ENCODE measurements at regions not wholly inside any gene's neighbourhood (a gene's known extent, or its start where the extent isn't known, plus 50 kb on each side); places are given as distances from the start of the nearest gene placed in this dataset.

- Mint-ChIP-seq H3K4me3 (no peak overlapping the region), H3K36me3 (peaks cover 2% of the 10 kb centered on the region; the same call in 1 of the 2 replicates), H3K27me3 (ENCODE audit: low read depth) (peaks cover 3% of the 10 kb centered on the region; the same call in 1 of the 2 replicates), H3K4me1 (peaks cover 6% of the 10 kb centered on the region; the same call in 1 of the 2 replicates), H3K9me3 (peaks cover 3% of the 10 kb centered on the region), H3K27ac (no peak overlapping the region)
- no peak for TF ChIP-seq IRF2 (CRISPR knock-in tag; IDR thresholded peaks at IDR 0.05; ENCODE audit: borderline replicate concordance, low read depth)
- TF ChIP-seq, protein P1, sequence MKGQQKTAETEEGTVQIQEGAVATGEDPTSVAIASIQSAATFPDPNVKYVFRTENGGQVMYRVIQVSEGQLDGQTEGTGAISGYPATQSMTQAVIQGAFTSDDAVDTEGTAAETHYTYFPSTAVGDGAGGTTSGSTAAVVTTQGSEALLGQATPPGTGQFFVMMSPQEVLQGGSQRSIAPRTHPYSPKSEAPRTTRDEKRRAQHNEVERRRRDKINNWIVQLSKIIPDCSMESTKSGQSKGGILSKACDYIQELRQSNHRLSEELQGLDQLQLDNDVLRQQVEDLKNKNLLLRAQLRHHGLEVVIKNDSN (CRISPR knock-in tag; IDR thresholded peaks at IDR 0.05), result no peak
- TF ChIP-seq ATF1 (CRISPR knock-in tag; IDR thresholded peaks at IDR 0.05), result no peak
- no peak for TF ChIP-seq FOXJ3 (CRISPR knock-in tag; IDR thresholded peaks at IDR 0.05; ENCODE audit: borderline replicate concordance)
- TF ChIP-seq, protein P2, sequence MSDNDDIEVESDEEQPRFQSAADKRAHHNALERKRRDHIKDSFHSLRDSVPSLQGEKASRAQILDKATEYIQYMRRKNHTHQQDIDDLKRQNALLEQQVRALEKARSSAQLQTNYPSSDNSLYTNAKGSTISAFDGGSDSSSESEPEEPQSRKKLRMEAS (CRISPR knock-in tag; IDR thresholded peaks at IDR 0.05), result no peak
- no peak for TF ChIP-seq TEAD4 (CRISPR knock-in tag; IDR thresholded peaks at IDR 0.05)
- no peak for TF ChIP-seq AR (CRISPR knock-in tag; IDR thresholded peaks at IDR 0.05)
- TF ChIP-seq ARID4B (CRISPR knock-in tag; IDR thresholded peaks at IDR 0.05; ENCODE audit: borderline replicate concordance), result no peak
- no peak for TF ChIP-seq ZNF232 (CRISPR knock-in tag; IDR thresholded peaks at IDR 0.05)
- TF ChIP-seq MLX (CRISPR knock-in tag; IDR thresholded peaks at IDR 0.05), result no peak
- TF ChIP-seq, protein P3, sequence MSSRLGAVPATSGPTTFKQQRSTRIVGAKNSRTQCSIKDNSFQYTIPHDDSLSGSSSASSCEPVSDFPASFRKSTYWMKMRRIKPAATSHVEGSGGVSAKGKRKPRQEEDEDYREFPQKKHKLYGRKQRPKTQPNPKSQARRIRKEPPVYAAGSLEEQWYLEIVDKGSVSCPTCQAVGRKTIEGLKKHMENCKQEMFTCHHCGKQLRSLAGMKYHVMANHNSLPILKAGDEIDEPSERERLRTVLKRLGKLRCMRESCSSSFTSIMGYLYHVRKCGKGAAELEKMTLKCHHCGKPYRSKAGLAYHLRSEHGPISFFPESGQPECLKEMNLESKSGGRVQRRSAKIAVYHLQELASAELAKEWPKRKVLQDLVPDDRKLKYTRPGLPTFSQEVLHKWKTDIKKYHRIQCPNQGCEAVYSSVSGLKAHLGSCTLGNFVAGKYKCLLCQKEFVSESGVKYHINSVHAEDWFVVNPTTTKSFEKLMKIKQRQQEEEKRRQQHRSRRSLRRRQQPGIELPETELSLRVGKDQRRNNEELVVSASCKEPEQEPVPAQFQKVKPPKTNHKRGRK (CRISPR knock-in tag; IDR thresholded peaks at IDR 0.05; ENCODE audit: borderline replicate concordance), result no peak
- TF ChIP-seq ELF4 (CRISPR knock-in tag; IDR thresholded peaks at IDR 0.05; ENCODE audit: low read depth), result no peak
- no peak for TF ChIP-seq RORB (CRISPR knock-in tag; IDR thresholded peaks at IDR 0.05)
- no peak for TF ChIP-seq MXD4 (CRISPR knock-in tag; IDR thresholded peaks at IDR 0.05; ENCODE audit: borderline replicate concordance)
- no peak for TF ChIP-seq JUN (CRISPR knock-in tag; IDR thresholded peaks at IDR 0.05)
- no peak for TF ChIP-seq TEAD1 (CRISPR knock-in tag; IDR thresholded peaks at IDR 0.05)
- TF ChIP-seq EMX1 (CRISPR knock-in tag; IDR thresholded peaks at IDR 0.05), result no peak
- no peak for TF ChIP-seq CREM (CRISPR knock-in tag; IDR thresholded peaks at IDR 0.05)
- TF ChIP-seq, protein P4, sequence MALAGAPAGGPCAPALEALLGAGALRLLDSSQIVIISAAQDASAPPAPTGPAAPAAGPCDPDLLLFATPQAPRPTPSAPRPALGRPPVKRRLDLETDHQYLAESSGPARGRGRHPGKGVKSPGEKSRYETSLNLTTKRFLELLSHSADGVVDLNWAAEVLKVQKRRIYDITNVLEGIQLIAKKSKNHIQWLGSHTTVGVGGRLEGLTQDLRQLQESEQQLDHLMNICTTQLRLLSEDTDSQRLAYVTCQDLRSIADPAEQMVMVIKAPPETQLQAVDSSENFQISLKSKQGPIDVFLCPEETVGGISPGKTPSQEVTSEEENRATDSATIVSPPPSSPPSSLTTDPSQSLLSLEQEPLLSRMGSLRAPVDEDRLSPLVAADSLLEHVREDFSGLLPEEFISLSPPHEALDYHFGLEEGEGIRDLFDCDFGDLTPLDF (CRISPR knock-in tag; IDR thresholded peaks at IDR 0.05), result no peak
- TF ChIP-seq, protein P5, sequence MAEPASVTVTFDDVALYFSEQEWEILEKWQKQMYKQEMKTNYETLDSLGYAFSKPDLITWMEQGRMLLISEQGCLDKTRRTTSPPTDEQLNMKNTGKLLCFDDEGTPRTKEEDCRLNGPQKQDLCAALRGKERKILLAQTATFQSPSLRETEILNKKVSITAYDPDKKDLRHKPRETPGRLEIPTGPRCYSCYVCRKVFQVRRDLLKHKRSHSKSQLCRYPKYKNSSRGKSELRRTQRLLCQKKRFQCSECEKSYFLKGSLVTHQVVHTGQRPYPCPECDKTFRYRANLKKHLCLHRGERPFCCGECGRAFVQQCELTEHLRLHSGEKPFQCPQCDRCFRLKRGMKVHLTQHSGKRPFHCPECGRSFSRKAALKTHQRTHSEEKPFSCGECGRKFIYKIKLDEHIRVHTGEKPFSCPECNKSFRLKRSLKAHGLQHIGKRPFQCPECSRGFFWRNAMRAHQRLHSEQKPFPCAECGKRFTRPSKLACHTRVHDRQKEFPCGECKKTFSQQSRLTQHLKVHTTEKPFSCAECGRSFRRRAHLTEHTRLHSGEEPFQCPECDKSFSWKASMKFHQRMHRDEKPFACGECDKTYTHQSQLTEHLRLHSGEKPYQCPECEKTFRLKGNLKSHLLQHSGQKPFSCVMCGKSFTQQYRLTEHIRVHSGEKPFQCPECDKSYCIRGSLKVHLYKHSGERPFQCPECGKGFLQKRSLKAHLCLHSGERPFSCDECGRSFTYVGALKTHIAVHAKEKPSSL (CRISPR knock-in tag; conservative IDR thresholded peaks at IDR 0.05), result no peak
- POLR2A ChIA-PET, result no interaction called here
- ATAC-seq (no peak), DNase-seq (ENCODE audit: low spot score) (no peak)
- CTCF ChIA-PET, result no interaction called here
These were observed 229.9 kb upstream of the RIOK2 start for GRCh38 chr5:97412959-97413358.

All from WTC11 (cell line).